ENCODE measurements at regions not wholly inside any gene's neighbourhood (a gene's known extent, or its start where the extent isn't known, plus 50 kb on each side); places are given as distances from the start of the nearest gene placed in this dataset.

DNA sequence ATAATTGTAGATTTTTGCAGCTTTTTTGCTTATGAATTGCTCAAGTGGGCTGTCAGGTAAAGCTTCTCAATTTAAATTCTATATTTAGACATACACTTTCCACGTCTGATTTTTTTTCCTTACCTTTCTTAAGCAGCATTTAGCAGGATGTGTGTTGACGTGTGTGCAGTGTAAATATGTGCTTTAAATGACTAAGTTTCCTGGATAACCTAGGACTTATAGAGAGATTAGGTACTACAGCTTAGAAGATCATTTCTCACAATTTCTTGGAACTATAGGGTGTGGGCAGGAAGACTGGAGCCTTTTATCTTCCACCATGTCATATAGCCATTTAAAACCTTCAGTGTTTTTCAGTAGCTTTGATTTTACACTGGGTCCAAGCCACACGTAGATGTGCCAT, 263.5 kb downstream of the NOVA1 start:
- no peaks in the 10 kb centered on the region for H3K4me1 ChIP-seq (ENCODE audit: insufficient read depth, poor library complexity, severe bottlenecking)
- H3K9me3 ChIP-seq (ENCODE audit: severe bottlenecking) = no peaks in the 10 kb centered on the region
- no peak overlapping the region for H3K27ac ChIP-seq (ENCODE audit: poor library complexity, severe bottlenecking)
- H3K27me3 ChIP-seq (ENCODE audit: insufficient read depth, poor library complexity, severe bottlenecking) = peaks cover 6% of the 10 kb centered on the region
- H3K4me3 ChIP-seq (ENCODE audit: severe bottlenecking) = no peak overlapping the region
- ATAC-seq (ENCODE audit: low read depth) (no peak), DNase-seq (ENCODE audit: low spot score) (no peak)
- TF ChIP-seq, protein P1, sequence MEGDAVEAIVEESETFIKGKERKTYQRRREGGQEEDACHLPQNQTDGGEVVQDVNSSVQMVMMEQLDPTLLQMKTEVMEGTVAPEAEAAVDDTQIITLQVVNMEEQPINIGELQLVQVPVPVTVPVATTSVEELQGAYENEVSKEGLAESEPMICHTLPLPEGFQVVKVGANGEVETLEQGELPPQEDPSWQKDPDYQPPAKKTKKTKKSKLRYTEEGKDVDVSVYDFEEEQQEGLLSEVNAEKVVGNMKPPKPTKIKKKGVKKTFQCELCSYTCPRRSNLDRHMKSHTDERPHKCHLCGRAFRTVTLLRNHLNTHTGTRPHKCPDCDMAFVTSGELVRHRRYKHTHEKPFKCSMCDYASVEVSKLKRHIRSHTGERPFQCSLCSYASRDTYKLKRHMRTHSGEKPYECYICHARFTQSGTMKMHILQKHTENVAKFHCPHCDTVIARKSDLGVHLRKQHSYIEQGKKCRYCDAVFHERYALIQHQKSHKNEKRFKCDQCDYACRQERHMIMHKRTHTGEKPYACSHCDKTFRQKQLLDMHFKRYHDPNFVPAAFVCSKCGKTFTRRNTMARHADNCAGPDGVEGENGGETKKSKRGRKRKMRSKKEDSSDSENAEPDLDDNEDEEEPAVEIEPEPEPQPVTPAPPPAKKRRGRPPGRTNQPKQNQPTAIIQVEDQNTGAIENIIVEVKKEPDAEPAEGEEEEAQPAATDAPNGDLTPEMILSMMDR (IDR thresholded peaks at IDR 0.05; ENCODE audit: poor library complexity, severe bottlenecking) = no peak
- H3K36me3 ChIP-seq (ENCODE audit: low read depth) = no peaks in the 10 kb centered on the region

DNA sequence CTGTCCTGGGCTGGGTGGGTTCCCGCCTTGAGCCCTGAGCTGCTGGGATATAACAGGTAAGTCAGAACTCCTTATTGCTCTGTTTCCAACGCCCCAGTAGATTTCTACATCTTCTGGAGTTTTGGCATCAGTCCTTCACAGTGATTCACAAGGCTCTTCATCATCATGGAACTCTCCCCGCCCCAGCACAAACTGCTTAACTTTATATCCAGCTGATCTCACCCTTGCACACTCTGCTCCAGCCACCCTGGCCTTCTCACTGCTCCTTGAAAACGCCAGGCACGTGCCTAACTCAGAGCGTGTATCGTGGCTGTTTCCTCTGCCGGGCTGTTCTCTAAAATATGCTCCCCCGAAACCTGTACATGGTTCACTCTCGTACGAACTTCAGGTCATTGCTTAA, 264.9 kb downstream of the NOVA1 start:
- no peak for ATAC-seq (ENCODE audit: low read depth)
- TF ChIP-seq, protein P1 (IDR thresholded peaks at IDR 0.05; ENCODE audit: poor library complexity, severe bottlenecking) = no peak
- Histone ChIP-seq H3K4me3 (ENCODE audit: severe bottlenecking) (no peak overlapping the region), H3K27ac (ENCODE audit: poor library complexity, severe bottlenecking) (no peak overlapping the region), H3K9me3 (ENCODE audit: severe bottlenecking) (no peaks in the 10 kb centered on the region), H3K36me3 (ENCODE audit: low read depth) (no peaks in the 10 kb centered on the region), H3K27me3 (ENCODE audit: insufficient read depth, poor library complexity, severe bottlenecking) (peaks cover 6% of the 10 kb centered on the region), H3K4me1 (ENCODE audit: insufficient read depth, poor library complexity, severe bottlenecking) (no peaks in the 10 kb centered on the region)
- DNase-seq (ENCODE audit: low spot score) = no peak

DNA sequence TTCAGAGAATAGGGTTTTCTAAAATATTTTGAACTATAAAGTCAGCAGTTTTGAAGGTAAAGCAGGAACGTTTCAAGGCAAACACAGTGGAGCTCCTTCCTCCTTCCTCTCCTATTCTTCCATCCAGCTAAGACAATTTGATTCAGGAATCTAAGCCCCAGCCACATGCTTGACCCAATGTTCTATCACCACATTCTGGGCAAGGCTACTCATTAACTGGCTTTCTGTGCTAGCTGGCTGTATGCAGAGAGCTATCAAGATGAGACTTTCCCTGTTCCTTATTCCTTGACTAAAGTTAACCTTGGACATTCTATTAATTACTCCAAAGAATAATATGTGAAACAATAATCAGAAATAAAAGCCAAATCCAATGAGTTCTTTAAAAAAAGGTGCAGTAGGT, 266.9 kb downstream of the NOVA1 start:
- no peak for DNase-seq (ENCODE audit: low spot score)
- no peak for ATAC-seq (ENCODE audit: low read depth)

DNA sequence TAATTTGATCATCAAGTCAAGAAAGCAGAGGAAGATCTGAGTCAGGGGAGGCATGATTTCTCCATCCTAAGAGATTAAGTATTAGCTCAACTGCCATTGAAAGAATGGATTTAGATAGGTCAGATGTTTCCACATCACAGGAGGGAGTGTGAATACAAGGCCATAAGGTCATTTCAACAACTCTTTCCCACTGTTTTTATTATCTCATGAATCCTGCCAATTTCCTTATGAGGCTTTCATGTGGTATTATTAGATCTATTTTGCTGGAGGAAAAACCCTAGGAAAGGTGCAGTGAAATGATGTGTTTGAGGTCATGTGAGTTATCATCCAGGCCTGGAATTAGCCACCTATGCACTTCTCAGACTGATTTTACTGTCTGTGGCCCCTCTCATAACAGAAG, 269.0 kb downstream of the NOVA1 start:
- Histone ChIP-seq H3K27ac (ENCODE audit: poor library complexity, severe bottlenecking) (no peak overlapping the region), H3K4me1 (ENCODE audit: insufficient read depth, poor library complexity, severe bottlenecking) (no peaks in the 10 kb centered on the region), H3K4me3 (ENCODE audit: severe bottlenecking) (no peak overlapping the region), H3K9me3 (ENCODE audit: severe bottlenecking) (no peaks in the 10 kb centered on the region), H3K36me3 (ENCODE audit: low read depth) (no peaks in the 10 kb centered on the region), H3K27me3 (ENCODE audit: insufficient read depth, poor library complexity, severe bottlenecking) (peaks cover 10% of the 10 kb centered on the region)
- TF ChIP-seq, protein P1 (IDR thresholded peaks at IDR 0.05; ENCODE audit: poor library complexity, severe bottlenecking) = no peak
- ATAC-seq (ENCODE audit: low read depth) (no peak), DNase-seq (ENCODE audit: low spot score) (no peak)

More for the DNA sequence above, 266.9 kb downstream of the NOVA1 start:
- Histone ChIP-seq H3K27ac (ENCODE audit: poor library complexity, severe bottlenecking) (no peak overlapping the region), H3K4me3 (ENCODE audit: severe bottlenecking) (no peak overlapping the region), H3K9me3 (ENCODE audit: severe bottlenecking) (no peaks in the 10 kb centered on the region), H3K36me3 (ENCODE audit: low read depth) (no peaks in the 10 kb centered on the region), H3K27me3 (ENCODE audit: insufficient read depth, poor library complexity, severe bottlenecking) (peaks cover 6% of the 10 kb centered on the region), H3K4me1 (ENCODE audit: insufficient read depth, poor library complexity, severe bottlenecking) (no peaks in the 10 kb centered on the region)
- TF ChIP-seq, protein P1 (IDR thresholded peaks at IDR 0.05; ENCODE audit: poor library complexity, severe bottlenecking) = no peak

DNA sequence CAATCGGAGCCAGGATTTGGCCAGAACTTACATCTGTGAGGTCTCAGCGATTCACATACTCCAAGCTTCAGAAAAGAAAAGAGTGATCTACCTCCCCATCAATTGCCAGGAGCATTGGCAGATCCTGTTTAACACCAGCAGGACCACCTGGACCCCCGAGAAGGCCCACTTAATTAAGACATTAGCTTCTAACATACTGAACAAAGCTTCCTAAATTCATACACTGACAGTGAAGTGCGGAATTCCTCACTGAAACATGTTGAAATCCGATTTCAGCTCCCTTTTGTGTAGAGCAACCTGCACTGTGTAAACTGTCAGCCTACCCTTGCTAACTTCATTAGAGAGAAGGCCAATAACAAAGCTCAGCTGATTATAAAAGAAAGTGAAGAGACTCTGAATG, 274.0 kb downstream of the NOVA1 start:
- ATAC-seq (ENCODE audit: low read depth) = no peak
- no peak for DNase-seq (ENCODE audit: low spot score)
- Histone ChIP-seq H3K36me3 (ENCODE audit: low read depth) (no peaks in the 10 kb centered on the region), H3K27me3 (ENCODE audit: insufficient read depth, poor library complexity, severe bottlenecking) (peaks cover 12% of the 10 kb centered on the region), H3K9me3 (ENCODE audit: severe bottlenecking) (no peaks in the 10 kb centered on the region), H3K4me1 (ENCODE audit: insufficient read depth, poor library complexity, severe bottlenecking) (no peaks in the 10 kb centered on the region), H3K27ac (ENCODE audit: poor library complexity, severe bottlenecking) (no peak overlapping the region), H3K4me3 (ENCODE audit: severe bottlenecking) (no peak overlapping the region)
- TF ChIP-seq, protein P1 (IDR thresholded peaks at IDR 0.05; ENCODE audit: poor library complexity, severe bottlenecking) = no peak
